ENCODE measurements at regions not wholly inside any gene's neighbourhood (a gene's known extent, or its start where the extent isn't known, plus 50 kb on each side); places are given as distances from the start of the nearest gene placed in this dataset.
"Not testable (repeated sequence)": the region's sequence is repeated elsewhere in the genome, so short reads cannot be mapped to it uniquely, and the experiment has no call there.

DNA sequence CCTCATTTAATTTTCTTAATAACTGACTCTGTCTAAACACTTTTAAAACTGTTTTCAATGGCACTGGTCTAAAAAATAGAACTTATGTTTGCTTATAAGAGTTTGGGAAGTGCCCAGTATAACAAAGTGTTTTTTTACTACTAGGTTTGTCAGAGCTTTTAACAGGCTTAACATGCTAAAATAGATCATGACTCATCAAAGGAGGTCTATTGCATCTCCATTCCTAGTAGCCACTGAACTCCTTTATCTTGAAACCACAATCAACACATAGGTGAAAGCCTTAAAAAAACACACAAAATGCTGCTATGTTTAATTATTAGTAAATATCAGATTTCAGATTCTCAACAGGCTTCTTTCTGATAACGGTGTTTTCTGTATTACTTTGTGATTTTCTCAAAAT, 196.4 kb upstream of the KIF2B start:
- Mint-ChIP-seq H3K4me1 (ENCODE audit: low read depth) (no peaks in the 10 kb centered on the region), H3K27ac (no peak overlapping the region), H3K36me3 (ENCODE audit: low read depth) (no peaks in the 10 kb centered on the region), H3K27me3 (no peaks in the 10 kb centered on the region), H3K9me3 (no peaks in the 10 kb centered on the region), H3K4me3 (no peak overlapping the region)
- intact Hi-C loops (cut with micrococcal nuclease), result no loop called here

DNA sequence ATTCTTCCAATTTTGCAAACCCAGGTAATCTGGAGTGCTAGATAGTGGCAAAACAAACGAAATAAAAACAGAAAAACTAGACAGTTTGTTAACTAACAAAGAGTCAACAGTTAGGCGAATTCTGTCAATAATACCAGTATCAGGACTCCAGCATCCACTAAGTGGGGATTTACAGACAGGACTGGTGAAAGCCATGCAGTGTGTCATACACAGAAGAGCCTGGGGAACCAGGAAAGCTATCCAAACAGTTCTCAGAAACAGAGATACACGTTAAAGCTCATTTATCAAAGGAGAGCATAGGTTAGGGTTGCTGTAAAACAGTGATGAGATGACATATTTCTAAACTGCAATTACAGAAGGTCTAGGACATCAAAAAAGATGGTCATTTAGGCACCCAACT, 203.7 kb upstream of the KIF2B start:
- Mint-ChIP-seq H3K4me1 (ENCODE audit: low read depth) (no peaks in the 10 kb centered on the region), H3K27me3 (no peaks in the 10 kb centered on the region)
- intact Hi-C loops (cut with micrococcal nuclease), result no loop called here

DNA sequence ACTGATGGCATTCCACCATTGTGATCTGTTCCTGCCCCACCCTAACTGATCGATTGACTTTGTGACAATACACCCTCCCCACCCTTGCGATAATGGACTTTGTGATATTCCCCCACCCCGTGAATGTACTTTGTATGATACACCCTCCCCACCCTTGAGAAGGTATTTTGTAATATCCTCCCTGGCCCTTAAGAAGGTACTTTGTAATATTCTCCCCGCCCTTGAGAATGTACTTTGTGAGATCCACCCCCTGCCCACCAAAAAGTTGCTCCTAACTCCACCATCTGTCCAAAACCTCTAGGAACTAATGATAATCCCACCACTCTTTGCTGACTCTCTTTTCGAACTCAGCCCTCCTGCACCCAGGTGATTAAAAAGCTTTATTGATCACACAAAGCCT, 214.5 kb upstream of the KIF2B start:
- intact Hi-C loops (cut with micrococcal nuclease); H3K4me1 Mint-ChIP-seq (ENCODE audit: low read depth); H3K4me3 Mint-ChIP-seq; H3K9me3 Mint-ChIP-seq; H3K27ac Mint-ChIP-seq; H3K27me3 Mint-ChIP-seq; H3K36me3 Mint-ChIP-seq (ENCODE audit: low read depth): not testable (repeated sequence)

More for the DNA sequence above, 203.7 kb upstream of the KIF2B start:
- H3K4me3 Mint-ChIP-seq, result no peak overlapping the region
- H3K27ac Mint-ChIP-seq, result no peak overlapping the region
- no peaks in the 10 kb centered on the region for H3K36me3 Mint-ChIP-seq (ENCODE audit: low read depth)
- no peaks in the 10 kb centered on the region for H3K9me3 Mint-ChIP-seq

DNA sequence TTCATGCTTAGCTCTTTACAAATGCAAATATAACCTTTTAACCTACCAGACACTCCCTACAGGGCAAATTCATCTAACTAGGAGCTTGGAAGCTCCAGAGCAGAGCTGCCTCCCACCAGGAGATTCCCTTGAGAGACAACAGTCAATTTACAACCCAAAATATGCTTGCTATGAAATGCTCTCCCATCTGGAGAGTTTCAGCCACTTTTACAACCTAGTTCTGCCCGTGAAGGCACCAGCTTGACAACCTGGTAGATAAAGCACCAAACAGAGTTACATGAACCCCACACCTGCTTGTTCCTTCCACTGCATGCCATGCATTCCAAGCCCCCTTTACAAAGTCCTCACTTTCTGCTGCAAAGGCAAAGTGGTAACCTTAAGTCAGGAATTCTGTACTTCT, 215.3 kb upstream of the KIF2B start:
- H3K4me1 Mint-ChIP-seq (ENCODE audit: low read depth), result no peaks in the 10 kb centered on the region
- H3K4me3 Mint-ChIP-seq, result no peak overlapping the region
- no peak overlapping the region for H3K27ac Mint-ChIP-seq
- intact Hi-C loops (cut with micrococcal nuclease), result no loop called here
- H3K36me3 Mint-ChIP-seq (ENCODE audit: low read depth), result no peaks in the 10 kb centered on the region
- H3K27me3 Mint-ChIP-seq, result no peaks in the 10 kb centered on the region
- peaks cover 11% of the 10 kb centered on the region for H3K9me3 Mint-ChIP-seq

DNA sequence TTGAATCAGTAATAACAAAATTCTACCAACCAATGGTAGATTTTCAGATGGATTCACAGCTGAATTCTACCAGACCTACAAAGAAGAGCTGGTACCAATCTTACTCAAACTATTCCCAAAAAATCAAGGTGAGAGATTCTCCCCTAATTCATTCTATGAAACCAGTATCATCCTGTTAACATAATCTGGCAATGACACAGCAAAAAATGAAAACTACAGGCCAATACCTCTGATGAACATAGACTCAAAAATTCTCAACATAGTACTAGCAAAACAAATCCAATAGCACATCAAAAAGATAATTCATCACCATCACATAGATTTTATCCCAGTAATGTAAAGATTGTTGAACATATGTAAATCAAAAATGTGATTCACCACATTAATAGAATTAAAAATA, 234.4 kb upstream of the KIF2B start:
- Mint-ChIP-seq H3K27me3 (no peaks in the 10 kb centered on the region), H3K4me3 (no peak overlapping the region), H3K27ac (no peak overlapping the region), H3K36me3 (ENCODE audit: low read depth) (no peaks in the 10 kb centered on the region), H3K9me3 (no peaks in the 10 kb centered on the region), H3K4me1 (ENCODE audit: low read depth) (no peaks in the 10 kb centered on the region)
- intact Hi-C loops (cut with micrococcal nuclease), result no loop called here

DNA sequence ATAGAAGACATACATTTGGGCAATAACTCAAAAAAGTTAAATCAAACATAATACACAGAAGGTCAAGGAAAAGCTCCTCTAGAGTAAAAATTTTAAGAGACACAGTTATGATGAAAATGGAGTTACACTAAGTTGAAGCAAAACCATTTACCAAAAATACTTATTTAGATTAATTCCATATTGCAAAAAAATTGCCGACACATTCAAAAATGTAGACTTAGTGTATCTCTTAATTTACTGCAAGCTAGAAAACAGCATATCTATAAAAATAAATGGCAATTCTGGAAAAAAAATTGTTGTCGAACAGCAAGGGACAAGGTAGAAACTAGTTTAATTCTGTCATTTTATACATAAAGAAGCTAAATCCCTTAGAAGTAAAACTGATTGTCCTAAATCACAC, 248.7 kb upstream of the KIF2B start:
- intact Hi-C loops (cut with micrococcal nuclease), result loop anchor here (10.0 kb wide), 1 partner anchor 59 kb away; no protein-coding TSS in a partner anchor
- Mint-ChIP-seq H3K27me3 (no peaks in the 10 kb centered on the region), H3K9me3 (no peaks in the 10 kb centered on the region), H3K36me3 (ENCODE audit: low read depth) (no peaks in the 10 kb centered on the region), H3K4me1 (ENCODE audit: low read depth) (no peaks in the 10 kb centered on the region), H3K4me3 (no peak overlapping the region), H3K27ac (no peak overlapping the region)

DNA sequence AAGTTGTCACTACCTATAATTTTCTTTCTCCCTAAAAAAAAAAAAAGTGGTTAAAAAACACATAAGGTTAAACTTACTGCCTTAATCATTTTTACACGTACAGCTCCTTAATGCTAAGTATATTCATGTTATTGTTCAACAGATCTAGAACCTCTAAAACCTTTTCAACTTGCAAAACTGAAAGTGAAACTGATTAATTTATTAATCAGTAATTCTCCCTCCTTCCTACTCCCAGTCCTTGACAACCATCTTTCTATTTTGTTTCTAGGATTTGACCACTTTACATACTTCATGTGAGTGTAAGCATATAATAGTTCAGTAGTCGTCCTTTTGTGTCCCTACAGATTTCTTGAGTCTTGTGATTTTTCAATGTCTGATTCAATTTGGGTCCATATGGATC, 251.4 kb upstream of the KIF2B start:
- H3K27ac Mint-ChIP-seq, result no peak overlapping the region
- H3K36me3 Mint-ChIP-seq (ENCODE audit: low read depth), result no peaks in the 10 kb centered on the region
- intact Hi-C loops (cut with micrococcal nuclease), result loop anchor here (10.0 kb wide), 1 partner anchor 57 kb away; no protein-coding TSS in a partner anchor
- no peaks in the 10 kb centered on the region for H3K4me1 Mint-ChIP-seq (ENCODE audit: low read depth)
- no peaks in the 10 kb centered on the region for H3K9me3 Mint-ChIP-seq
- no peaks in the 10 kb centered on the region for H3K27me3 Mint-ChIP-seq
- H3K4me3 Mint-ChIP-seq, result no peak overlapping the region

DNA sequence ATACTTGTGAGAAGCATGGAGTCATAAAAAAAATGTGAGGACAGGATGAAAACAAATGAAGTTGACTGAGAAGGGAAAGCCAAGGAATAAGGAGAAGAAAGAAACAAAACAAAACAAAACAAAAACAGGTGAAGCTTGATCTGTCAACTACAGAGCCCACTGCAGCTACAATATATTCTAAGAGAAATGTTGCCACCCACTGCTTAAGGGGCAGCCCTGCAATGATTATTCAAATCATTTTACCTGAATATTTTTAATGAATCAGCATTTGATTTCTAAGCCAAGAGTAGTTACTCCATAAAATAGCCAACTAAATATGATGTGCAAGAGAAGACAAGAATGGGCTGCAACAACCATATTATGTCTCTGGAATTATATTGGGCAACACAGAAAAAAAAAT, 252.0 kb upstream of the KIF2B start:
- Mint-ChIP-seq H3K9me3 (no peaks in the 10 kb centered on the region), H3K4me3 (no peak overlapping the region), H3K27me3 (no peaks in the 10 kb centered on the region), H3K36me3 (ENCODE audit: low read depth) (no peaks in the 10 kb centered on the region), H3K4me1 (ENCODE audit: low read depth) (no peaks in the 10 kb centered on the region), H3K27ac (no peak overlapping the region)
- intact Hi-C loops (cut with micrococcal nuclease), result loop anchor here (10.0 kb wide), 1 partner anchor 56 kb away; no protein-coding TSS in a partner anchor

DNA sequence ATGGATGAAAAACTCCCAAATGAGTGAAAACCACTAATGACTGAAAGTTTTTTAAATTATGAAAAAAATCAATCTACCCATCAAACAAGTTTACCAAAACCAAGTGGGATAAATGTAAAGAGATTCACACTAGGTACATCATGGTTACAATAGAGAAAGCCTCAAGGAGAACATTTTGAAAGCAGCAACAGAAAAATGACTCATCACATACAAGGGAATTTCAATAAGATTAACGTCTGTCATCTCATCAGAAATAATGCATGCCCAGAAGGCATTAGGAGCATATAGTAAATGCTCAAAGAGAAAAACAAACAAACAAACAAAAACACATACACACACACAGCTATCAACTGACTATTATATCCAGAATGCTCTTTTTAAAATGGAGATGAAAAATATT, 261.8 kb upstream of the KIF2B start:
- Mint-ChIP-seq H3K27me3 (no peaks in the 10 kb centered on the region), H3K4me1 (ENCODE audit: low read depth) (no peaks in the 10 kb centered on the region), H3K4me3 (no peak overlapping the region), H3K9me3 (no peaks in the 10 kb centered on the region), H3K36me3 (ENCODE audit: low read depth) (no peaks in the 10 kb centered on the region), H3K27ac (no peak overlapping the region)
- intact Hi-C loops (cut with micrococcal nuclease), result no loop called here

DNA sequence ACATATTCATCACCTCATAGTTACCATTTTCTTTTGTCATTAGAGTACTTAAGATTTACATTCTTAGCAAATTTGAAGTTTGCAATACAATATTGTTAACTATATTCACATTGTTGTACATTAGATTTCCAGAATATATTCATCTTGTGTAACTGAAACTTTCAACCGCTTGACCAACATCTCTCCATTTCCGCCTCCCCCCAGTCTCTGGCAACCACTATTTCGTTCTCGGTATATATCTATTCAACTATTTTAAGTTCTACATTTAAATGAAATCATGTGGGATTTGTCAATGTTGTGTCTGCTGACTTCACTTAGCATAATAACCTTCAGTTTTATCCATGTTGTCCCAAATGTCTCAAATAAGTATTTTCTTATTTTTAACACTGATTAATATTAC, 274.5 kb upstream of the KIF2B start:
- no peaks in the 10 kb centered on the region for H3K9me3 Mint-ChIP-seq
- H3K27ac Mint-ChIP-seq, result no peak overlapping the region
- H3K27me3 Mint-ChIP-seq, result no peaks in the 10 kb centered on the region
- intact Hi-C loops (cut with micrococcal nuclease), result no loop called here
- H3K4me1 Mint-ChIP-seq (ENCODE audit: low read depth), result no peaks in the 10 kb centered on the region
- no peak overlapping the region for H3K4me3 Mint-ChIP-seq
- H3K36me3 Mint-ChIP-seq (ENCODE audit: low read depth), result no peaks in the 10 kb centered on the region

DNA sequence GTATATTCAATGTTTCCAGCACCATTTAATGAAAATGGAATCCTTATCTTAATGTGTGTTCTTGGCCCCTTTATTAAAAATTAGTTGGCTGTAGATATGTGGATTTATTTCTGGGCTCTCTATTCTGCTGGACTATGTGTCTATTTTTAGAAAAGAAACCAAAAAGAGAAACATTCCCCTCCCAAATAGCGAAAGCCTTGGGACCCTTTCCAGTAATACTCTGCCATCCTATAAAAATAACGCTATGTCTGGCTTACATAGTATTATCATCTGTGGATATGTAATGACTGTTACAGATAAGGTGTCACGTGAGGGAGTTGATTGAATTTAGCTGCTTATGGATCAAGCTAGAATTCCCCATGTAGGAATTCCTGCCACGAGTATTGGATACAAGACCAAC, 279.3 kb upstream of the KIF2B start:
- Mint-ChIP-seq H3K4me1 (ENCODE audit: low read depth) (no peaks in the 10 kb centered on the region), H3K4me3 (no peak overlapping the region), H3K27me3 (no peaks in the 10 kb centered on the region), H3K36me3 (ENCODE audit: low read depth) (no peaks in the 10 kb centered on the region), H3K9me3 (no peaks in the 10 kb centered on the region), H3K27ac (no peak overlapping the region)
- intact Hi-C loops (cut with micrococcal nuclease), result no loop called here

DNA sequence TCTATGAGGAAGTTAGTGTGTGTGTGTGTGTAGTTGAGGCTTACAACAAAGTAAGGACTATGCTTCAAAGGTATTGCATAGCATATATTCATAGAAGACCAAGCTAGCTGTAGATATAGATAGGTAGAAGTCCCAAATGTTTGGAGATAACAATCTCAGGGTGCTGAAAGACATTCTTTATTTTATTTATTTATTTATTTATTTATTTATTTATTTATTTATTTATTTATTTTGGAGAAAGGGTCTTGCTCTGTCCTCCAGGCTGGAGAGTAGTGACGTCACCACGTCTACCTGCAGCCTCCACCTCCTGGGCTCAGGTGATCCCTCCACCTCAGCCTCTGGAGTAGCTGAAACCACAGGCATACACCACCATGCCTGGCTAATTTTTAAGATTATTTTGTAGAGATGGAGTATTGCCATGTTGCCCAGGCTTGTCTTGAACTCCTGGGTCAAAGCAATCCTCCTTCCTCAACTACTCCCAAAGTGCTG, 284.6 kb upstream of the KIF2B start:
- H3K27ac Mint-ChIP-seq, result no peak overlapping the region
- intact Hi-C loops (cut with micrococcal nuclease), result no loop called here
- no peaks in the 10 kb centered on the region for H3K4me1 Mint-ChIP-seq (ENCODE audit: low read depth)
- H3K27me3 Mint-ChIP-seq, result no peaks in the 10 kb centered on the region
- no peaks in the 10 kb centered on the region for H3K36me3 Mint-ChIP-seq (ENCODE audit: low read depth)
- no peaks in the 10 kb centered on the region for H3K9me3 Mint-ChIP-seq
- H3K4me3 Mint-ChIP-seq, result no peak overlapping the region

DNA sequence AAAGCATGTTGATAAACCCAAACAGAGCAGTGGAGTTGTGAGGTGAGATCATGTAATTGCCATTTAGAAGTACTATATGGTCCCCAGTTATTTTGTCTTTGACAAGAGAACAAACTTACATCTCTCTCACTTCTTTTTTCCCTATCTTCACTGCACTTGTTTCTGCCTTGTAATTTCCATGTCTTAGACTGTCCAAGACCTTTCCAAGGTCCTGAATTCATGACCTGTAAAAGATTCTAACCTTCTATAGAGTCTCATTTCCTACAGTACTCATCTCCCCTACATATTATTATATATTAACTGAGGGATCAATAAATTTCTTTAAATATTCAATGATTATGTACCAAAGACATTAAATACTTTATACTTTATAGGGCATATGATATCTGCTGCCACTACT, 295.3 kb upstream of the KIF2B start:
- peaks cover 16% of the 10 kb centered on the region for H3K9me3 Mint-ChIP-seq
- H3K4me3 Mint-ChIP-seq, result no peak overlapping the region
- H3K36me3 Mint-ChIP-seq (ENCODE audit: low read depth), result no peaks in the 10 kb centered on the region
- no peaks in the 10 kb centered on the region for H3K4me1 Mint-ChIP-seq (ENCODE audit: low read depth)
- no peaks in the 10 kb centered on the region for H3K27me3 Mint-ChIP-seq
- H3K27ac Mint-ChIP-seq, result no peak overlapping the region
- intact Hi-C loops (cut with micrococcal nuclease), result no loop called here

DNA sequence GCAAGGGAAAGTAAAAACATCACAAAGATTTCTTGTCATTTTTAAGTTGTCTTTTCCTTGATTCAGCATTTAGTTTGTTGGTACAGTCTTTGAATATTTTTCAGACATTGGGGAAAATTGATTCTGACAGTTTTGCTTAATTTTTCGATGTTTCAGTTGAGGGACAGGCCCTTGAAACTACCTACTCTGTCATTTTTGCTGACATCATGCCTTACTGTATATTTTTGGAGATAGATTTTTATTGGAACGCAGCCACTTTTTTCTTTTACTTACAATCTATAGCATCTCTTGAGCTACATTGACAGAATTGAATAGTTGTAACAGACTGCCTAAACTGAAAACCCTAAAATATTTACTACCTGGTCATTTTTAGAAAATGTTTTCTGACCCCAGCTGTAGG, 297.1 kb upstream of the KIF2B start:
- Mint-ChIP-seq H3K36me3 (ENCODE audit: low read depth) (no peaks in the 10 kb centered on the region), H3K27ac (no peak overlapping the region), H3K4me3 (no peak overlapping the region), H3K9me3 (peaks cover 14% of the 10 kb centered on the region), H3K27me3 (no peaks in the 10 kb centered on the region), H3K4me1 (ENCODE audit: low read depth) (no peaks in the 10 kb centered on the region)
- intact Hi-C loops (cut with micrococcal nuclease), result no loop called here

DNA sequence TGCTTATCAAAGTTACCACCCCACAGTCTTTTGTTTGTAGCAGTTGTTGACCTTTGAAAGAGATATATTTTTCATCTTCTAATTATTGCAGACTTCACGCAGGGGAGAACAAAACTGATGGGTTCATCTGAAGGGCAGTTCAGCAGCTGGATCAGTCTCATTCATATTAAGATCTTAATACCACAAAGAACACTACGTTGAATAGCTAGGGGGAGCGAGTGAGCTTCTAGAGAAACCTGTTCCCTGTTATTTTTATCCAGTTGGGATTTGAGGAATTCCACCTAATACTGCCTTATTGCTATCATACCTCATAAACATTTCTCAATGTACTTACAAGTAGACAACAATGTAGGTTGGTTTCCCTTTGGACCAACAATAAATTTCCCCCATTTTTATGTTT, 306.1 kb upstream of the KIF2B start:
- Mint-ChIP-seq H3K36me3 (ENCODE audit: low read depth) (no peaks in the 10 kb centered on the region), H3K4me3 (no peak overlapping the region), H3K27me3 (no peaks in the 10 kb centered on the region), H3K27ac (no peak overlapping the region), H3K4me1 (ENCODE audit: low read depth) (no peaks in the 10 kb centered on the region), H3K9me3 (peaks cover 15% of the 10 kb centered on the region)
- intact Hi-C loops (cut with micrococcal nuclease), result loop anchor here (10.0 kb wide), 1 partner anchor 58 kb away; no protein-coding TSS in a partner anchor

Data from dendritic cell treated with granulocyte-macrophage colony-stimulating factor and Interleukin-4, amounts not matched to agents 40 ng/mL and 50 ng/mL, for 4 days (primary cell).